A673 (cell line): ENCODE measurements at regions not wholly inside any gene's neighbourhood (a gene's known extent, or its start where the extent isn't known, plus 50 kb on each side); places are given as distances from the start of the nearest gene placed in this dataset.
"Not testable (repeated sequence)": the region's sequence is repeated elsewhere in the genome, so short reads cannot be mapped to it uniquely, and the experiment has no call there.

ENCODE experiments used
- BruUV-seq: library from RNA; stranded (reverse); fragments of 400-500 nt; replicated peaks from 2 replicates; lab custom pipeline; 2021; lab: Mats Ljungman, UMichigan
- CTCF ChIA-PET: fragments of 300-600 bp; sonication (Branson Sonifier 250); formaldehyde crosslinking; loops from one replicate; lab custom pipeline; 2022; ENCODE audit warnings: antibody characterized with exemption; lab: Charles Lee
- POLR2A ChIA-PET: fragments of 300-600 bp; sonication (Branson Sonifier 250); formaldehyde crosslinking; loops from one replicate; lab custom pipeline; 2022; ENCODE audit warnings: antibody characterized with exemption; ENCODE audit not compliant: low non-redundant PET; lab: Charles Lee
- DNase-seq: peaks from one replicate; pipeline ENCODE4 v3.0.0-alpha.2; 2015; ENCODE audit warnings: low spot score
- H3K27ac ChIP-seq: fragments of 200-600 bp; sonication (generic); 2 replicates; pipeline ENCODE4 v1.5.1; 2016; ENCODE audit warnings: mixed run types, low read depth, mild to moderate bottlenecking, mixed read lengths, antibody characterized with exemption, low read length; ENCODE audit not compliant: poor library complexity, severe bottlenecking
- H3K27me3 ChIP-seq: fragments of 200-600 bp; sonication (generic); replicated peaks from 2 replicates; pipeline ENCODE4 v1.6.1; 2017; ENCODE audit warnings: mixed run types, low read depth, mild to moderate bottlenecking, mixed read lengths, antibody characterized with exemption, low read length; ENCODE audit not compliant: insufficient read depth, poor library complexity
- H3K36me3 ChIP-seq: fragments of 200-600 bp; sonication (generic); 2 replicates; pipeline ENCODE4 v1.6.1; 2016; ENCODE audit warnings: mixed run types, mild to moderate bottlenecking, mixed read lengths, antibody characterized with exemption, low read length; ENCODE audit not compliant: insufficient read depth, poor library complexity, severe bottlenecking
- H3K4me1 ChIP-seq: fragments of 200-600 bp; sonication (generic); 2 replicates; pipeline ENCODE4 v1.6.1; 2017; ENCODE audit warnings: mixed run types, mild to moderate bottlenecking, mixed read lengths, antibody characterized with exemption, low read length; ENCODE audit not compliant: insufficient read depth, poor library complexity, severe bottlenecking
- H3K4me3 ChIP-seq: fragments of 200-600 bp; sonication (generic); 2 replicates; pipeline ENCODE4 v1.5.1; 2016; ENCODE audit warnings: low read depth, mixed run types, mild to moderate bottlenecking, mixed read lengths, low read length; ENCODE audit not compliant: poor library complexity, severe bottlenecking
- H3K9me3 ChIP-seq: fragments of 200-600 bp; sonication (generic); 2 replicates; pipeline ENCODE4 v1.6.1; 2016; ENCODE audit warnings: mixed run types, low read depth, mild to moderate bottlenecking, mixed read lengths, antibody characterized with exemption, low read length; ENCODE audit not compliant: poor library complexity, severe bottlenecking
- CTCF ChIP-seq: fragments of 300-800, 200-600 bp; sonication (generic); conservative IDR thresholded peaks from 2 replicates; pipeline ENCODE4 v1.5.1; 2017; ENCODE audit warnings: low read depth, mild to moderate bottlenecking, antibody characterized with exemption, low read length, moderate library complexity, mixed read lengths
- EZH2 ChIP-seq: fragments of 200-600 bp; sonication (generic); IDR thresholded peaks from 2 replicates; pipeline ENCODE4 v1.6.1; 2017; ENCODE audit warnings: borderline replicate concordance, low read depth, mild to moderate bottlenecking, mixed read lengths, antibody characterized with exemption, low read length; ENCODE audit not compliant: poor library complexity, severe bottlenecking
- intact Hi-C: fragments of 100-400 bp; cut with micrococcal nuclease; formaldehyde crosslinking; loops from one replicate; pipeline ENCODE4 v1.10.0; 2022; ENCODE audit not compliant: unreplicated experiment

DNA sequence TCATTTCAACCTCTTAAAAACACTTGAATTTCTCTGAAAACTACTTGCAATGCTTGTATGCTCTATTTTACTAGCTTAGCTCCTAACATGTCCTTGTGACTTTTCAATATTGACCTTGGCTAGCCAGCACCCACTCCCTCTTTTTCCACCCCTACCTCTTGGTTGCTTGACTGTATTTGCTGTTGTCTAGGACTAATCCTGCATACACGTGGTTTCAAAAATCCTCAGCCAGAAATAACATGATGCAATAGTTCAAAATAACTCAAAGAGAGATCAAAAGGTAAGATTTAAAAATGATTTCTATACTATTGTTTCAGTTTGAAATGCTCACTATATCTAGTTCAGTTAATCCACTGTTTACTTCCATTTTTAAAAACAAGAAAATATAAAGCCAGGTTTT lies 102.3 kb upstream of the TBX18 start:
- DNase-seq, result no peak
- H3K36me3 ChIP-seq, result no peaks in the 10 kb centered on the region
- ChIA-PET CTCF (no interaction called here), POLR2A (no interaction called here)
- H3K4me1 ChIP-seq, result peaks cover 7% of the 10 kb centered on the region
- H3K27me3 ChIP-seq, result no peaks in the 10 kb centered on the region
- H3K4me3 ChIP-seq, result no peak overlapping the region
- no peak for TF ChIP-seq EZH2
- no peak for TF ChIP-seq CTCF
- no peaks in the 10 kb centered on the region for H3K9me3 ChIP-seq
- intact Hi-C loops, result no loop called here
- H3K27ac ChIP-seq, result no peak overlapping the region
- BruUV-seq, result no TSS peak

DNA sequence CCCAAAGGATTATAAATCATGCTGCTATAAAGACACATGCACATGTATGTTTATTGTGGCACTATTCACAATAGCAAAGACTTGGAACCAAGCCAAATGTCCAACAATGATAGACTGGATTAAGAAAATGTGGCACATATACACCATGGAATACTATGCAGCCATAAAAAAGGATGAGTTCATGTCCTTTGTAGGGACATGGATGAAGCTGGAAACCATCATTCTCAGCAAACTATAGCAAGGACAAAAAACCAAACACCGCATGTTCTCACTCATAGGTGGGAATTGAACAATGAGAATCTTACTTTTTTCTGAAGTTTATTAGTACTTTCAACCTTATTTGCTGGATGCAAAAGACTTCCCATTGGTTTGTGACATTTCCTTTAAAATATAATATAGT lies 101.0 kb upstream of the TBX18 start:
- H3K27me3 ChIP-seq, H3K27ac ChIP-seq, DNase-seq, H3K36me3 ChIP-seq, H3K9me3 ChIP-seq, H3K4me1 ChIP-seq, CTCF ChIA-PET, intact Hi-C loops, BruUV-seq, POLR2A ChIA-PET, H3K4me3 ChIP-seq: not testable (repeated sequence)

- ChIA-PET POLR2A (no interaction called here), CTCF (no interaction called here)
- Histone ChIP-seq H3K9me3 (no peaks in the 10 kb centered on the region), H3K4me3 (no peak overlapping the region), H3K36me3 (no peaks in the 10 kb centered on the region), H3K27ac (no peak overlapping the region), H3K27me3 (no peaks in the 10 kb centered on the region), H3K4me1 (peaks cover 7% of the 10 kb centered on the region)
- TF ChIP-seq EZH2, result no peak
- no peak for TF ChIP-seq CTCF
- BruUV-seq, result no TSS peak
- DNase-seq, result no peak
- intact Hi-C loops, result no loop called here
Observed at GRCh38 chr6:84862843-84863242, 98.4 kb upstream of the TBX18 start.

GRCh38 chr6:84860920-84861319 lies 96.5 kb upstream of the TBX18 start:
- Histone ChIP-seq H3K27ac (no peak overlapping the region), H3K4me1 (peaks cover 1% of the 10 kb centered on the region), H3K4me3 (no peak overlapping the region), H3K36me3 (no peaks in the 10 kb centered on the region), H3K9me3 (no peaks in the 10 kb centered on the region), H3K27me3 (no peaks in the 10 kb centered on the region)
- ChIA-PET CTCF (no interaction called here), POLR2A (no interaction called here)
- no TSS peak for BruUV-seq
- TF ChIP-seq CTCF, result no peak
- no peak for TF ChIP-seq EZH2
- no peak for DNase-seq
- intact Hi-C loops, result no loop called here
